ENCODE measurements at regions not wholly inside any gene's neighbourhood (a gene's known extent, or its start where the extent isn't known, plus 50 kb on each side); places are given as distances from the start of the nearest gene placed in this dataset.

- DNase-seq (ENCODE audit: low spot score): no peak
Observed at GRCh38 chr14:36083317-36083716, 93.2 kb downstream of the PTCSC3 start.

DNA sequence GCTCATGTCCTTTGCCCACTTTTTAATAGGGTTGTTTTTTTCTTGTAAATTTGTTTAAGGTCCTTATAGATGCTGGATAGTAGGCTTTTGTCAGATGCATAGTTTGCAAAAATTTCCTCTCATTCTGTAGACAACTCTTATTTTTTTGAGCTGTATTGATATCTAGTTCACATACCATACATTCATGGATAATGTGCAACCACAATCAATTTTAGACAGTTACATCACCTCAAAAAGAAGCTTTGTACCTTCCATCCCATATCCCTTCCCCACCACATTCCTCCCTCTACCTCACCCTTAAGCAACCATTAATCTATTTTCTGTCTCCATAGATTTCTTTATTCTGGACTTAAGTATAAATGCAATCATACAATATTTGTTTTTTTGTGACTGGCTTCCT lies 98.4 kb downstream of the PTCSC3 start:
- no peak for DNase-seq (ENCODE audit: low spot score)

DNA sequence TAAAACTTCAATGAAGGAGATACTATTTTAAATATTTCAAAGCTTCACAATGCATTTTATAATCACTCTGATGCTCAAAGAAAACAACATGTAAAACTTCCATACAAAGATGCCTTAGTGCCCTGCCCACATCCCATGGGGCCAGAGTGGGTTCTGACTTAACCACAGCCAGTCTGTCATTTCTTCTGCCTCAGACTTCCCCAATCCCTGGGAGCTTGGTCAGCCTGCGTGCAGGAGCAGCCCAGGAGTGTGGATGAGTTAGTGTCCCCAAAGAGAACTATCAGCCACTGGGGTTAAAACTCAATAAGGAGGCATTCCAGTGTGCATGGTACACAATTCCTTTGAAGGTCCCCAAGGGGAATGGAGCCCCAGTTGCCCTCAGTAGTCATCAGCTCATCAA lies 100.3 kb downstream of the PTCSC3 start:
- DNase-seq (ENCODE audit: low spot score): no peak

DNA sequence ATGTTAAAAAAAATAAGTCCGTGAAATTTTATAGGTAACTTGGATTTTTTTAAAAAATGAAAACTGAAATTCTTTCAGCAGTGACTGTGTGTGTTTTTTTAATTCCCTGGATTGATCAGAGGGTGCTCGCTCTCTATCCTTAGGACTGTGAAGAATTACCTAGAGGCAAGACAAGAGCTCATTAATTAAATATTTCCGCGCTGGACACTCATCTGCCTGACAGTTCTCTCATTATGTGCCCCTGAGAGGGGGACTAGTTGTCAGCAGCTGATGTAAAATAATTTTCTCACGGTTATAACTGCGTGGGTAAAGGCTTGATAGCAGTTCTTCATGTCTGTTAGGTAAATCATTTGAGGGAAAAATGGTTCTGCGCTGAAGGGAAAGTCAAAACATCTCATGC lies 101.3 kb downstream of the PTCSC3 start:
- DNase-seq (ENCODE audit: low spot score): no peak

- DNase-seq (ENCODE audit: low spot score): no peak
Observed at GRCh38 chr14:36070720-36071043, 105.8 kb downstream of the PTCSC3 start.

DNA sequence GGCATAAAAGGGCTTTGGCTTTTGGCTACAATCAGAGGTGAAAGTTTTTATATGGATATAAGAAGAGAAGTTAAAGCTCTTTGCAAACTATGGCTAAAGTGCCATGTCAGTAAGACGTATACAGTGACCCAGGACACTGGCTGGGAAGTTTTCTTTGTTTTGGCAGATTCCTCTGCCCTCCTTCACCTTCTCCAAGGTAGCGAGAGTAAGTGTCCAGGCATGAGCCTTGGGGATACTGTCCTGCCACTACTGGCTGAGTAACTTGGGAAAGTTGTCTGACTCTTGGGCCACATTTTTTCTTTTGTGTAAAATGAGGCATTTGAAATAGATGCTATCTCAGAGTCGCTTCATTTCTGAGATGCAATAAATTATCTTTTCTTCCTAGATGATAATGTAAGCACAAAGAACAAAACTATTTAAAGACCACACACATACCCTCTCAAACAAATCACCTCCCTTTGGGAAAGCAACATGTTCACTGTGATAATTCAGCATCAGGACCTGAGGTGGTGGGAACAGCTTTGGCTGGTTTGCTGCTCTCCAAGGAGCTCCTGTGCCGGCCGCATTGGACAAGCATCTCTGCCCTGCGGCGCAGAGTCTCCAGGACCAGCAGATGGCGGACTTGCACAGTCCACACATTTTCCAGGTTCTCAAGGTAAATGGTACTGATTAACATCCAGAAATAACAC lies 106.3 kb downstream of the PTCSC3 start:
- peak; percentile 73 for DNase-seq (ENCODE audit: low spot score)

DNA sequence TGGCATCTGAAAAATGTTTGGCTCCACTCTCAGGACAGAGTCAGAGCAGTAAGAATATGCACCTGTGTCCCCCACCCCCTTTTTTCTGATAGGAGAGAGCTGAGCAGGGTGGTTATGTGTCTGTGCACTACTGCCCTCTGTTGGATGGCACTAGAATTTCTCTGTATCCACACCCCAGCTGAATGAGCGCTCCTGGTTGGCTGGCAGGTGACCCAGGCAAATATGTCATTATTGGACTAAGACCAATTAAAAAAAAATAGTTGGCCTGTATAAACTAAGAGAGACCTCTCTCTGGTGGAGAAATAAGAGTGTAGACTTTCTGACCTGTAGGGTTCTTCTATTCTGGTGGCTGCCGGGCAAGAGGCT lies 107.0 kb downstream of the PTCSC3 start:
- DNase-seq (ENCODE audit: low spot score): peak; percentile 31

- DNase-seq (ENCODE audit: low spot score): peak; percentile 46
Observed at GRCh38 chr14:36068777-36069534, 107.6 kb downstream of the PTCSC3 start.

- no peak for DNase-seq (ENCODE audit: low spot score)
Observed at GRCh38 chr14:36067428-36068187, 108.9 kb downstream of the PTCSC3 start.

DNA sequence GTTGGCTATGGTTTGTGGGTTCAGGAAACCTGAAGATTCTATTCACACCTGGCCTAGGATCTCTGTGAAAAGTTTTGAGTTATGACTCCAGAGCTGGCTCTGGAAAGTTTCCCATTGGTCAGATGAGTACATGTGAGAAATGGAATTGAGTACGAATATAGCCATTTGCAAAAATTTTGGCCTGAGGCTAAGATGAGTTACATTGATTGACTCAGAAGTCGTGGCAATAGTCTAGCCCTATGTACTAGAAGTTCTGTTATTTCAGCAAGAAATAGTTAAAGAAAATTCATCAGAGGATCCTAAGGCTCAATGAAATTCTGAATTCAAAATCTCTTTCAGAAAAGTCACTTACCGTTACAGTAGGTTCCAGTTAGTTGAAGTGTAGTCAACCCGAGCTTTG lies 109.9 kb downstream of the PTCSC3 start:
- no peak for DNase-seq (ENCODE audit: low spot score)

GRCh38 chr14:36065831-36066230 lies 110.7 kb downstream of the PTCSC3 start:
- DNase-seq (ENCODE audit: low spot score): no peak

DNA sequence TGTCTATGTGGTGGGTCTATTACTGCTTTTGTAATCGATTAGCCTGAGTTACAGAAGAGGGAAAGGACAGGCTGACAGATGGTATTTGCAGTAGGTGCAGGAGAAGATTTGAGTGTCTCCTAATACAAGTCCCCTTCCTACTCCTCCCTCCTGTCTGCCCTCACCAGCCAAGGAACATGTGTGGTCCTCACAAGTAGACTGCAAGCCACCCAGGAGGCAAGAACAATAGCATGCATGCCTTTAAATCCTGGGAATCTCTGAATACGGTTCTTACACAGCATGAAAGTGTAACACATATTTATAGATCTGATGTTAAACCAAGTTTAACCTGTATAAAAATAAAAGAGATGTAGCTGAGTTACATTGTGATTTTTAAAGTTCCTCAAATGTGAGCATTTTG lies 117.0 kb downstream of the PTCSC3 start:
- DNase-seq (ENCODE audit: low spot score): no peak

DNA sequence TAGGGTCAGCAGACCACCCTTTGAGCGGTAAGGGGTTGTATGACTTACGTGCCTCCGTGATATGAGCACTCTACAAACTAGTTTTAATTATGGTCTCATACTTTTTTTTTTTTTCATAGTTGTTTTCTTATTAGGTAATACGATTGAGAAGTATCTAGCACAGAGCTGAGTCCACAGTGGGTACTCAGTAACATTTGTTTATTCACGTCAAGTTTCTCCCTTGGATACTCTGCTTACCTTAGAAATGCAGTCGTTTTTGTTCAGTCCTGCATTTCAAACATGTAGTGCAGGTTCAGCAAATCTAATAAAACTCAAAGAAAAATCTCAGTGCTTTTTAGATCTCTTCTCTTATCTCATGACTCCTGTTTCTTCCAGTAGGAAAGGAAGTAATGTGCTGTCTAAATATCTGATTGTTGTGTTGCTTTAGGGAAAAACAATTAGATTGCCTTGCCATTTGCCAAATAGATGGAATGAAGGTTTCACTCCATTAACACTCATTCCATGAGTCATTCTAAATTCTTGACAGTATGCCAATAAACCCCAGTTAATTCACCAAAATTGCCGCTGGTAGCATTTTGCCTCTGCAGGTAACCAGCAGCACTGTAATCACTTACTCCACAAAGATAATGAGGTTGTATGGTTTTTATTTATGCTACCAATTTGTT lies 118.9 kb downstream of the PTCSC3 start:
- no peak for DNase-seq (ENCODE audit: low spot score)

DNA sequence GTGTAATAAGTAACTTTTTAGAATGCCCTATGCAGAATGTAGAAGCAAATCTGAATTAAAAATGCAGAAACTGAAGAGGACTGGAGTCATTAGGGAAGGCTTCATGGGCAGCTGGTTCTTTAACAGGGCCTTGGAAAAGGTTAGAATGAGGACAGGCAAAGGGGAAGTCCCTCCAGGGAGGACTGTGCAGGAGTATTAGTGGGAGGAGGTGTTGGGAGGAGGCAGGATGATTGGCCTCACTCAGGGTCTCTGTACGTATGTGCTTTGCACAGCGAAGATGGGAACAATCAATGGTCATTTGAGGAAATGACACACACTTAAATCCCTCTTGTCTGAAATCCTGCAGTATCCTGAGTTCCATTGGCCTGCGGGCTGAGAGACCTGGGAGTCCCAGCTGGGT lies 119.7 kb downstream of the PTCSC3 start:
- no peak for DNase-seq (ENCODE audit: low spot score)

DNA sequence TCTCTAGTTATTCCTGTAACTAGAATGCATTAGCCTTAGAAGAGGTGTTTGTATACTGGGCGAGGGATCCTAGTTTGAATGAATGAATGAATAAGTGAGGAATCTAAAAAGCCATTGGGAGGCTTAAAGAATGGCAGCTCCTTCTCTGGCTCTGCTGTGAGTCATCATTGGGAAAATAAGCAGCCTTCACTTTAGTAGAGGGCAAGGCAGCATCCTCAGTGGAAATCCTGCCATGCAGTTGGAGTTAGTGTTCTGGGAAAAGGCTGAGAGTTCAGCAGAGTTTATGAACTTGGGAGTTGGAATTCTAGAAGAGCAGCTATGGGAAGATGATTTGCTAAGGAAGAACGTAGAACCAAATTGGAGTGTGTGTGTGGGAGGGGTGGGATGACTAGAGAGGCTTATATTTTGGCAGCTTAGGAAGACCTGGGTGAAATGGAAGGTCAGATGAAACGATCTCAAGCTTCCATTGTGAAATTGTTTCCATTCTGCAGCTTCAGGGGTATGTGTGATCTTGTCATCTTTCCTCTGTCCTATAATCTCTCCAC lies 120.8 kb downstream of the PTCSC3 start:
- DNase-seq (ENCODE audit: low spot score): no peak

- no peak for DNase-seq (ENCODE audit: low spot score)
Observed at GRCh38 chr14:36055052-36055378, 121.5 kb downstream of the PTCSC3 start.

DNA sequence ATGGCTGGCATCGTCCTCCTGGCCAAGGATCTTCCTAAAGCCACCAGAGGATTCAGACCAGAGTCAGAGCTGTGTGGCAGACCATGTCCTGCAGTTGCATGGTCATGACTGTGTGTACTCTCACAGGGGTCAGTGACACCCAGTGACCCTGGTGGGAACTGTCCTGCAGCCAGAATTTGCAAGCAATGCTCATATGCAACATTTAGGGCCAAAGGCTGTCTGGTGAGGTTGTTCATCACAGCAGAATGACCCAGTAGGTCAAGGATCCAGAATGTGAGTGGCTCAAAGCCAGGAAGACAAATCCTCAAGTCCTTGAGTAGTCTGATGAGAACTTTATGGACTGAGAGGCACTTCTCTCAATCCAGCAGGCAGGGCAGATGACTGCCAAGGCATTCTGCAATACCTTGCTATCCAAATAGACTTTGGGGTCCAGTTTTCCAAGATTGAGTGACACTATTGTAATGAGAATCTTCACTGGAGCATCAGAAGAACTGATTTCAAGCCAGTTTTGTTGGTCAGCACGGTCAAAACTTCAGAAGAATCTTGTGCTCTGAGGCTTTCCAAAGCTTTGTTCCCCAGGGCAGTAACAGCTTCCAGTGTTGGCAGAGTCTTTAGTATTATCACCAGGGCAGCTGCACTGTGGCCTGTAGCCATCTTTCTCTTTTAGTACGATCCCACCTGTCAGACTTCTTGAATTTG lies 122.0 kb downstream of the PTCSC3 start:
- no peak for DNase-seq (ENCODE audit: low spot score)

GRCh38 chr14:36052681-36053080 lies 123.8 kb downstream of the PTCSC3 start:
- no peak for DNase-seq (ENCODE audit: low spot score)

- DNase-seq (ENCODE audit: low spot score): no peak
Observed at GRCh38 chr14:36052063-36052462, 124.5 kb downstream of the PTCSC3 start.

DNA sequence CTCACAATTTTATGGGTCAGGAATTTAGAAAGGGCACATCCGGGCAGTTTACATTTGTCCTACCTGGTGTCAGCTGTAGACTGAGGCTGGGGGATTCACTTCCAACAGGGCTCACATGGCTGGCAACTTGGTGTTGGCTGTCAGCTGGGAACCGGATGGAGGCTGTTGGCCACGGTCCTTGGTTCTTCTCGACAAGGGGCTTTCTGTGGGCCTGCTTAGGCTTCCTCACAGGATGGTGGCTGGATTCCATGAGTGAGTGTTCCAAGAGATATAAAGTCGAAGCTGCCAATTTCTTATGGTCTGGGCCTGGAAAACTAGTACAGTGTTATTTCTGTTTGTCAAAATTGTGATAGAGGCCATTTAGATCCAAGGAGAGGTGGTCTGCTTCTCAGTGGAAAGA lies 127.9 kb downstream of the PTCSC3 start:
- no peak for DNase-seq (ENCODE audit: low spot score)

DNA sequence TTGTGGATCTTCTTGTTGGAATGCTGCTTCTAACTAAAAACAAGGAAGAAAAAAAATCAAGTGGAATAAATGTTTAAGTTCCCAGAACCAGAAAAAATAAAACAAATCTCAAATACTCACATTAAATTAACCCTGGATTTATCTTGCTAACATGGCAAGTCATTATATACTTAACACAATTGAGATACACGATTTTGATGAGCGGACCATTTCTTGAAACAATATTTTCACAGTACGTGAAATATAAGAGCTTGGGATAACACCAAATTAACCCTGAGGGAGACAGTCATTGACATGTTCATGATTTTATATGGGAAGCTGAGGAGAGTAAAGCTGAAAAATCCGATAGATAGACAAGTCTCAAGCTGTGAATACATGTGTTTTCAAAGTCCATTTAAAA lies 128.6 kb downstream of the PTCSC3 start:
- DNase-seq (ENCODE audit: low spot score): no peak

DNA sequence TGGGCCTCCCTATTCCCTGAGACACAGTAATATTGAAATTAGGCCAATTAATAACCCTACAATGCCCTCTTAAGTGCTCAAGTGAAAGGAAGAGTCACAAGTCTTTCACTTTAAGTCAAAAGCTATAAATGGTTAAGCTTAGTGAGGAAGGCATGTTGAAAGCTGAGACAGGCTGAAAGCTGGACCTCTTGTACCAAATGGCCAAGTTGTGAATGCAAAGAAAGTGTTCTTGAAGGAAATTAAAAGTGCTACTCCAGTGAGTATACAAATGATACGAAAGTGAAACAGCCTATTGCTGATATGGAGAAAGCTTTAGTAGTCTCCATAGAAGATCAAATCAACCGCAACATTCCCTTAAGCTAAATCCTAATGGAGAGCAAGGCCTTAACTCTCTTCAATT lies 140.8 kb downstream of the PTCSC3 start:
- DNase-seq (ENCODE audit: low spot score): no peak

Data from AG08395 (cell line).